HuH-7 (cell line): ENCODE measurements at regions not wholly inside any gene's neighbourhood (a gene's known extent, or its start where the extent isn't known, plus 50 kb on each side); places are given as distances from the start of the nearest gene placed in this dataset.

ENCODE experiments used
- DNase-seq: peaks from one replicate; pipeline ENCODE4 v3.0.0; 2011; ENCODE audit warnings: low spot score

DNA sequence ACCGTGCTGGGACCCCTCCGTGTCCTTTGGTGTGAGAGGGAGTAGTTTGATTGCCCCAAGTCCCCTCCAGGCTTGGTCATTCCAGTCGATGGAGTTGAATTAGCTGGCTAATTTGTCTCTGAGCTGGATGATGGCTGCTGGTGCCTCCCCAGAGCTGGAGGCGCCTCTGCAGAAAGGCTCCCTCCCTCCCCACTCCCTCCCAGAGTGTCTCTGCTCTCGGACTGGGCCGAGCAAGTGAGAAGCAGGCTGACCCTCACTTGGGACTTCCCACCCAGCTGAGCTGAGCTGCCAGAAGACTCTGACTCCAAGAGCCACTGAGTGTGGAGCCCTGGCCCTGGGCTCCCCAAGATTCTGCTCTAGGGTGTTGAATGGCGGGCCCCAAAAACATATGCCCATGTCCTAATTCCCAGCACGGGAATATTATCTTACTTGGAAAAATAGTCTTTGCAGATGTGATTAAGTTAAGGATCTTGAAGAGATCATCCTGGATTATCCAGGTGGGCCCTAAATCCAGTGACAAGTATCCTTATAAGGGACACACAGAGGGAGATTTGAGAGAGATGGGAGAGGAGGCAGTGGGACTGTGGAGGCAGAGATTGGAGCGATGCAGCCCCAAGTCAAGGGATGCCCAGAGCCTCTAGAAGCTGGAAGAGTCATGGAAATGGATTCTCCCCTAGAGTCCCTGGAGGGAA lies 60.7 kb upstream of the TLE3 start:
- DNase-seq: no peak

DNA sequence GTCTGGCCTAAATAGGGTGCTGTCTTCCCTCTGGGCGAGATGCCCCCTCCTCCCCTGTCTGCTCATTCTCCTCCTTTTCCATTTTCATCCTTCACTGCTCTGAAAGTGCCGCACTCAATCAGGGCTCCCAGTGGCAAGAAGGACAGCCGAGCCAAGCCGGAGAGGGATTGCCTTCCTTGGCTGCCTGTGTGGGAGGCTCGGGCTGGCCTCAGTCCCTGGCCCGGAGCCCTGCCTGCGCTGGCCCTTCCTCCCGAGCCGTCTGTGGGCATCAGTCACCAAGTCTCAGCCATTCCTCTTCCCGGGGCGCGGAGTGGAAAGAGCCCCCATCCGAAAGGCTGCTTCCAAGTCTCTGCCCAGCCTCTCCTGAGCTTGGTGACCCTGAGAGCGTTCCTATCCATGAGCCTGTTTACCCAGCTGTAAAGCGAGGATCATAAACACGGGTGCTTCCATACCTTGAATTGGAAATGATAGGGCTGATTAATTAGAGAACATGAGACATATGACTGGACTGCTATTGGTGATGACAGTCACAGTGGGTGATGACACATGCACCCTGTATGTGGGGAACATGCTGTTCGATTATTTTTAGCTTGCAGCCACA lies 59.1 kb upstream of the TLE3 start:
- no peak for DNase-seq

DNA sequence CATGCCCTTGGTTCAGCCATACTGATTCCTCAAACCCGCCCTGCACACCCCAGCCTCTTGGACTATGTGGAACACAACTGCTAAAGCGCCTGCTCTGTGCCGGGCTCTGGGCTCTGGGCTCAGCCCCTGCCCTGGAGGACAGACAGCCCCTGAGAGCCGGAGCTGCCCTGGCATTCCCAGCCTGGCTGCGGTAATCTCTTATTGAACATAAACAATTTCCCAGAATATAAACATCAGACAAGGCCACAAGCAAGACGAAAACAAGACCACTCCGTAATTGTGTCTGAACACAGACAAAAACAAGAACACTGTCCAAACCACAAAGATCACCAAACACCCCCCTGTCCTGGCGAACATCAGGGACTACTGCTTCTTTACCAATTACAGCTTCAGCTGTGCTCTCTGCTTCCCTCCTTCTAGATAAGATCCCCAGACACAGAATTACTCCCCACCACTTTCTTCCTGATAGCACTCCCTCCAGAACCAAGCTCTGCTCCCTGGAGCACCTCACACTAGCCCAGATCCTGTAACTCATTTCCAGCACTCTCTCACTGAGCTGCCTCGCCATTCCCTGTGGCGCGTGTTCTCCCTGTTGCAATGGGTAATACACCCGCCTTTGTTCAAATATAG lies 57.1 kb upstream of the TLE3 start:
- DNase-seq: no peak

- peak; percentile 50 for DNase-seq
Observed at GRCh38 chr15:70153921-70154717, 56.4 kb upstream of the TLE3 start.

GRCh38 chr15:70152070-70152480 lies 54.4 kb upstream of the TLE3 start:
- no peak for DNase-seq

- DNase-seq: no peak
Observed at GRCh38 chr15:70151462-70151861, 53.7 kb upstream of the TLE3 start.

DNA sequence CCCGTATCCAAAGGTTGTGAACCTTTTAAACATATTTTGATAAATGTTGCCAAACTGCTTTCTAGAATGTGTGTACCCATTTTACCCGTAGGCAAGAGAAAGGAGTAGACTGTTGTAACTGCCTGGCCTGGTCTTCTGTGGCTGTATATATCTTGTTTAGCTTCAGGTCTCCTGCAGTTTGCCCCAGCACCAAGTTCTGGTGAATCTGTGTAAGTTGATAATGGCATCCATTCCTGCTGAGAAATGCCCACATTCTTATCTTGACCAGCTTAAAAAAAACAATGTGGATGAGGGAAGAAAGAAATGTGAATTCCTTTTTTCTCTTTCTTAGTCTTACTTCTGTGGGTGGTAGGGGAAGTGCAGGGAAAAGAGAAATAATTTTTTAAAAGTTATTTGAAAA lies 53.3 kb upstream of the TLE3 start:
- no peak for DNase-seq

DNA sequence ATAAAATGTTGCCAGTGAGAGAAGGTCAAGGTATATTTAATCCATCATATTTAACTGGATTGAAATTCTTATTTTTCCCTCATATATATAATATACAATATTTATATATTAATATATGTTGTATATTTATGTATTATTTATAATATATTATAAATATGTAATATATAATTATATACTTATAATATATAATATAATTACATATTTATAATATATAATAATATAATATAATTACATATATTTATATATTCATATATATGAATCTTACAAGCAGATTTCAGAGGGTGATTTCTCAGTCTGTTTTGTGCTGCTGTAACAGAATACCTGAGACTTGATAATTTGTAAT lies 52.7 kb upstream of the TLE3 start:
- no peak for DNase-seq

DNA sequence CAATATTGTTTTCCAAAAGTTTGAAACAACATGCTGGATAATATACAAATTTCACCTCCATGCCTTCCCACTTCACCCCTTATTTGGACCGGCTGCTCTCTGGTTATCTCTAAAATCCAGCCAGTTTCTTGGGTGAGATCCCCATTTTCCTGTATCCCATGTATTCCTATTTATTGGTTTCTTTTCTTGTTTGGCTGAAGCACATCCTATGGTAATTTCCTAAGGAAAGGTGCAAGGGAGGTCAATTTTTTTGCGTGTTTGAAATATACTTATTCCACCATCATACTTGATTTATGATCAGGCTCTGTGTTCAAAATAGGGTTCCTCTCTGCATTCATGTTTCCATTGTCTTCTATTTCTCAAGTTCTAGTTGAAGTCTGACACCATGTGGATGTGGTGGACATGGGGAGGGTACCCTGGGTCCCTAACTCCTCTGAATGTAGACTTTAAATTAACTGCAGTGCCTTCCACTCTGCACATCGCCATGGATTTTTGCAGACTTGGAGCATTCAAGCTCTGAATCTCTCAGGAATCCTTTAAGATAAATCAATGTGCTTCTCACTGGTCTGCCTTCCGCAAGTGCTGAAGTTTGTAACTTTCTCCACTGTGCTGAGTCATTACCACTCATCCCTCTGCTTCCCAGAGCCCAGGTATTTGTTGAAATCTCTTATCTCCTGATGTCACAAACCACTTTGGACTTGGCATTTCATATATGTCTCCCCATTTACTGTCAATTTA lies 52.1 kb upstream of the TLE3 start:
- DNase-seq: no peak

GRCh38 chr15:70147778-70148177 lies 50.1 kb upstream of the TLE3 start:
- no peak for DNase-seq
